GM18511 (cell line): ENCODE measurements at regions not wholly inside any gene's neighbourhood (a gene's known extent, or its start where the extent isn't known, plus 50 kb on each side); places are given as distances from the start of the nearest gene placed in this dataset.

ENCODE experiments used
- ATAC-seq: cut with Tn5 transposase; IDR thresholded peaks from one replicate; pipeline ENCODE4 v1.9.1; 2021; ENCODE audit warnings: mild to moderate bottlenecking, moderate library complexity; ENCODE audit not compliant: unreplicated experiment

- ATAC-seq, result no peak
Observed at GRCh38 chr4:107330916-107331315, 294.8 kb upstream of the DKK2 start.

- ATAC-seq, result no peak
Observed at GRCh38 chr4:107319386-107319785, 283.3 kb upstream of the DKK2 start.

DNA sequence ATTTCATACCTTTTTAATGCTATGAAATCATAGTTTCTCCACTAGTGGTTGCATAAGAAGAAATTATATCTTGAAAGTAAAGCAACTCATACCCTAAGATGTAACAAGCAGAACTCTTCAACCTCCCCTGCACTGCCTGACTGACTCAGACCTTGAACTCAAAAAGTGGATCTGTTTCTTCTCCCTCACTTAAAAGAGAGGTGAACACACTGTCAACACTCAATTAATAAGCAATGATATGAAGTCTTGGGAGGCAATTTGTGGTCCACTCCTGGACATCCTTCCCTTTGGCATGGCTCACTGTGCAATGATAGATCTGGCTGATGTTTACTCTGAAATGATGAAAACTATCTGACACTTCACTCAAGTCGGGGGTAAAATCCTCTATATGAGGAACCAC lies 282.0 kb upstream of the DKK2 start:
- no peak for ATAC-seq

DNA sequence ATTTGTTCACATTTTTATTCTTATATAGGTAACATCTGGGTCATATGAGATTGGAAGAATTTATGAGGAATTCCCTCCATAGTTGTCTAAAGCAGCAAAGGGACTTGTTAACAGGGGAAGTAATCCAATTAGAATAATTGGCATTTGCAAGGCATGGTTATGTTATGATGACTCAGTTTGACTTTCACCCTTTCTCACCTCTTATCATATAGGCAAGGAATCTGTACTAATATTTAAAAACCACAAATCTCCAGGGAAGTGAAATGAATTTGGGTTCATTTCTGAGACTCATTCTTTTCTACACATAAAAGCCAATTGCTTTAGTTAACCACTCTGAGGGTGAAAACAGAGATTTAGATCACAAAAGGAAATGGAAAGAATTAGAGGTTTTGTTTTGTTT lies 281.5 kb upstream of the DKK2 start:
- no peak for ATAC-seq

- ATAC-seq, result no peak
Observed at GRCh38 chr4:107315584-107315983, 279.5 kb upstream of the DKK2 start.

DNA sequence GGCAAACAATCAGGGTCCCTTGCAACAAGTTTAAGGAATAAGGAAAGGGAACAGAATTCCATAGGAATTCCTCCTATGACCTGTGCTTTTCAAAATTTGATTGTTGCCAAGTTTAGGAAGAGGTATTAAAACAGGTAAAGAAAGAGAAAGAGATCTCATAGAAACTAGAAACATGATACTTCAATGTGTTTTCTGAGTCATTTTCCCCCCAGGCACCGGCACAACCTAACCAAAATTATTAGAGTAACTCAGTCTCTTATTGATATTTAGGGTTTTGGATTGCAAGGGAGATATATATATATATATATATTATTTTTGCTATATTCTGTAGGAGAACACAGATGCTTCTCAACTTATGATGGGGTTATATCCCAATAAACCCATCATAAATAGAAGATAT lies 278.0 kb upstream of the DKK2 start:
- no peak for ATAC-seq

DNA sequence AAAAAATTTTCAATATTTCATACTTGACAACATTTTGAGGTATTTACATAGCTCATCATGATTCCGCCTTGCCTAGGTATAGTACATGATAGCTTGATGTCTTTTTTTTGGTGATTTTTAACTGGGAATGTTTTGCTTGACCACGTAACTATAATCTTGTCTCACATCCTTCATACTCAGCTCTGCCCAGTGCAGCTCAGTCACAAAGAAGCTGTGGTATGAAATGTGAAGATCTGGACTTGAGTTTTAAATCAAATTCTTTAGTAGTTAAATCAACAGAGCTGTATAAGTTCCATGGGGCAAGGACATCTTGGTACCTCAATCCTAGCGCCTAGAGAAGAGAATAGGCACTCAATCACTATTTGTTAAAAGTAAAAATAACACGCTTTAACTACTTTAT lies 276.3 kb upstream of the DKK2 start:
- no peak for ATAC-seq

GRCh38 chr4:107304699-107305286 lies 268.7 kb upstream of the DKK2 start:
- ATAC-seq, result no peak

DNA sequence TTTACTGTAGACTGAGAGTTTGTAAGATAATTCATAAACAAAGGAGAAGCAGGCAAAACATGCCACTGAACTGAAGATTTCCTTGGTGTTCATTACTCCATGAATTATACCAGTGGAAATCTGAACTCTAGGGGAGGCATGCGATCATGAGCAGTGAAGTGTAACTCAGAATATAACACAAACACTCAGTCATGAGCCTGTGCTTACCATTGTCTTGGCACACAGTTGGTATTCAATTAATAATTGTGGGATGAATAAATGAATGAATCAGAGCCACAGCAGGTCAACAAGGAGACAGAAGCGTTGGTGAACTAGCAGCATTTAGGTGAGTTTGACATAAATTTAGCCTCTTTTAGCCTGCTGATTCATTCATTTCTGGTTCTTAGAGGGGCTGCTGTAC lies 263.5 kb upstream of the DKK2 start:
- ATAC-seq, result no peak

DNA sequence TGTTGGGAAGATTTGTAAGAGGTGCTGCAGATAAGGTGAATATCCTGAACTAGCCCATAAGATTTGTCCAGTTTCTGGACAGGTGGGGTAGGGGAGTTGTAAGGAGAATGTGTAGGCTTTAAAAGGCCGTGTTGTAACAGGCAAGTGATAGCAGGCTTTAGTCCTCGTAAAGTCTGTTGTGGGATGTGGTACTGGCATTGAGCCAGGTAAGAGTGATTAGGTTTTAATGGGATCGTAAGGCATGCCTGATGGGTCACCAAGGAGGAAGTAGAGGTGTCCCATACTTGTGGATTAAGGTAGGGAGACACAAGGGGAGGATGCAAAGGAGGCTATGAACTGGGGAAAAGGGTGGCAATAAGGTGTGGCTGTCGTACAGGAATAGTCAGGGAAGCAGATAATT lies 256.9 kb upstream of the DKK2 start:
- ATAC-seq, result no peak

GRCh38 chr4:107283587-107284559 lies 247.8 kb upstream of the DKK2 start:
- no peak for ATAC-seq

DNA sequence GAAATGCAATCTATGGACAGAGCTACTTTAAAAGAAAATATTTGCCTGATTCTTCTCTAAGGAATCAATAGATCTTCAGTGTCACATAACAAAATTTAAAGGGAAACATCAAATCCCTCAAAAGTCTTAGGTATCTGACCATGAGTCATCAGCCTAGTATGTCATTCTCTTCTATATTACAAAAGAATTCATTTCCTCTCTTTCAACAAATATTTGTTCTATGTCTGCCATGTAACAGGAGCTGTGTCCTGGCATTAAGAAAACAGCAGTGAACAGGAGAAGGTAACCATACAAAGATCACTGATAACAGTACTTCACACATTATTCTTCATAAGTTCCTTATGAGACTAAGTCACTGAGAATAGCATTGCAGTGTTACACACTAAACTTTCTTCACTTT lies 243.6 kb upstream of the DKK2 start:
- no peak for ATAC-seq

- ATAC-seq, result no peak
Observed at GRCh38 chr4:107278791-107279483, 242.8 kb upstream of the DKK2 start.

- no peak for ATAC-seq
Observed at GRCh38 chr4:107276052-107276451, 239.9 kb upstream of the DKK2 start.

- no peak for ATAC-seq
Observed at GRCh38 chr4:107275225-107275624, 239.1 kb upstream of the DKK2 start.

DNA sequence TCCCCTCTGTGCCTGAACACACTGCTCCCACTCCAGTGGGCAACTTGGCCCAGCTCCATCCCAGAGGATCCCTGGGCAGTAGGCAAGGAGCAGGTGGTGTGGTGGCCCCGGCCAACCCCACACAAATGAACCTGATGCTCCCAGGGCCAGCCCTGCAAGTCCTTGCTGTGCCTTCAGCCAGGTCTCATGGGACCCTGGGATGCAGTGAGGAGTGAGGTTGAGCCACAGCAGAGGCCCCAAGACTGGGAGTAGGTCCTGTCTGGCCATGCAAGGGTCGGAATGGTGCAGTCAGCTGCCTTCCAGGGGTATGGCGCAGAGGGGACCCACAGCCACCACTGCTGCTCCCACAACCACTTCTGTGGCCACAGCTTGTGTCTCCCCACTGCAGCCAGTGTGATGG lies 234.5 kb upstream of the DKK2 start:
- no peak for ATAC-seq

DNA sequence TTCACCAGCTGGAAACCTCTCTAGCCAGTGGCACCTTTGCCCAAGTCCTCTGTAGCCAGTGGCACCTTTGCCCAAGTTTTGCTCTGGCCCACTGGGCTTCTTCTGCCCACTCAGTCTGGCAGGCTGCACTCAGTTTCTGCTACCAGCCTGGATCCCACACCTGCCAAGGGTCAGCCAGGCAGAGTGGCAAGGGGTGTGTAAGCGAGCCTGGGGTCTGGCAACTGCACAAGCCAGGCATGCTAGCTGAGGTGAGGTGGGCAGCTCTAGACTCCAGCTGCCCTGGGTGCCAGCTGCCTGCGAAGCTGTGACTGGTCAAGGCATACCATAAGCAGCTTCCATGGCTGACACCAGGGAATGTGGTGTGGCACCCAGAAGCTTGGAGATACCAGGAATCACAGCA lies 233.1 kb upstream of the DKK2 start:
- no peak for ATAC-seq

- ATAC-seq, result no peak
Observed at GRCh38 chr4:107265859-107266258, 229.7 kb upstream of the DKK2 start.

GRCh38 chr4:107261241-107261874 lies 225.2 kb upstream of the DKK2 start:
- no peak for ATAC-seq

DNA sequence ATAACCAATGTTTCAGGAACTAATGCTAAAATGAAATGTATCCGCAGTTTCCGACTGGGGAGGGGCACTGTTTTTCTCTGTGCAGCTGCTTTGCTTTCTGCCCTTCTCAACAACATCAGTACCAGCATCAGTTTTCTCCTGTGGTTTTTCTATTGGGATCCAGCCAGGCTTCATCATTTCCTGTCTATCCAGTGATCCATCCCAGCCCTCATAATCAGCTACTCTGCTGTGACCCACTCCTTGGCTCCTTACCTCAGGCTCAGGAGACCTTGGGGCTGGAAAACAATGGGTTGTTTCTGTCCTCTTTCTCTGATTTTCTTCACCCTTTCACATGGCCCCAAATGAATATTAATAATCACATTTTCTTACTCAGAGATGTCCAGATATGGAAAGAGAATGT lies 222.2 kb upstream of the DKK2 start:
- ATAC-seq, result no peak

GRCh38 chr4:107255596-107255995 lies 219.5 kb upstream of the DKK2 start:
- no peak for ATAC-seq
